ENCODE measurements at regions not wholly inside any gene's neighbourhood (a gene's known extent, or its start where the extent isn't known, plus 50 kb on each side); places are given as distances from the start of the nearest gene placed in this dataset.

- intact Hi-C loops (cut with DNase I), result no loop called here
- no peaks in the 10 kb centered on the region for H3K36me3 ChIP-seq
- H3K4me1 ChIP-seq (replicated peaks), result no peaks in the 10 kb centered on the region
- no peak for TF ChIP-seq POLR2A (IDR thresholded peaks at IDR 0.05)
- no peak for TF ChIP-seq CTCF (IDR thresholded peaks at IDR 0.05)
- no peak for TF ChIP-seq POLR2AphosphoS5 (IDR thresholded peaks at IDR 0.05)
- WGBS, result 74% methylated on average over 6 of the region's 6 CpGs
- no peak overlapping the region for H3K27ac ChIP-seq
- no peaks in the 10 kb centered on the region for H3K27me3 ChIP-seq (replicated peaks; ENCODE audit: insufficient read depth)
- H3K4me3 ChIP-seq, result no peak overlapping the region
- no peak for DNase-seq (ENCODE audit: low spot score)
- no peaks in the 10 kb centered on the region for H3K9me3 ChIP-seq
Observed at GRCh38 chr3:5634411-5634810, 446.9 kb downstream of the EDEM1 start.

- H3K36me3 ChIP-seq, result no peaks in the 10 kb centered on the region
- intact Hi-C loops (cut with DNase I), result no loop called here
- no peak for DNase-seq (ENCODE audit: low spot score)
- no peaks in the 10 kb centered on the region for H3K9me3 ChIP-seq
- H3K27ac ChIP-seq, result no peak overlapping the region
- H3K4me1 ChIP-seq (replicated peaks), result no peaks in the 10 kb centered on the region
- no peak overlapping the region for H3K4me3 ChIP-seq
- TF ChIP-seq POLR2A (IDR thresholded peaks at IDR 0.05), result no peak
- no peak for TF ChIP-seq POLR2AphosphoS5 (IDR thresholded peaks at IDR 0.05)
- TF ChIP-seq CTCF (IDR thresholded peaks at IDR 0.05), result no peak
- no peaks in the 10 kb centered on the region for H3K27me3 ChIP-seq (replicated peaks; ENCODE audit: insufficient read depth)
- WGBS, result 53% methylated on average over 2 of the region's 2 CpGs
Observed at GRCh38 chr3:5635746-5636145, 448.2 kb downstream of the EDEM1 start.

GRCh38 chr3:5638550-5638949, 451.0 kb downstream of the EDEM1 start:
- H3K27ac ChIP-seq, result no peak overlapping the region
- intact Hi-C loops (cut with DNase I), result no loop called here
- H3K36me3 ChIP-seq, result no peaks in the 10 kb centered on the region
- H3K27me3 ChIP-seq (replicated peaks; ENCODE audit: insufficient read depth), result no peaks in the 10 kb centered on the region
- no peak overlapping the region for H3K4me3 ChIP-seq
- no peak for TF ChIP-seq CTCF (IDR thresholded peaks at IDR 0.05)
- no peak for TF ChIP-seq POLR2AphosphoS5 (IDR thresholded peaks at IDR 0.05)
- no peak for TF ChIP-seq POLR2A (IDR thresholded peaks at IDR 0.05)
- no peak for DNase-seq (ENCODE audit: low spot score)
- WGBS, result 96% methylated on average over 2 of the region's 2 CpGs
- no peaks in the 10 kb centered on the region for H3K9me3 ChIP-seq
- no peaks in the 10 kb centered on the region for H3K4me1 ChIP-seq (replicated peaks)

- H3K27ac ChIP-seq, result no peak overlapping the region
- no peaks in the 10 kb centered on the region for H3K36me3 ChIP-seq
- no peaks in the 10 kb centered on the region for H3K4me1 ChIP-seq (replicated peaks)
- intact Hi-C loops (cut with DNase I), result no loop called here
- no peak for DNase-seq (ENCODE audit: low spot score)
- no peaks in the 10 kb centered on the region for H3K27me3 ChIP-seq (replicated peaks; ENCODE audit: insufficient read depth)
- TF ChIP-seq CTCF (IDR thresholded peaks at IDR 0.05) (no peak), POLR2AphosphoS5 (IDR thresholded peaks at IDR 0.05) (no peak), POLR2A (IDR thresholded peaks at IDR 0.05) (no peak)
- no peak overlapping the region for H3K4me3 ChIP-seq
- WGBS, result 63% methylated on average over 7 of the region's 7 CpGs
- H3K9me3 ChIP-seq, result no peaks in the 10 kb centered on the region
Observed at GRCh38 chr3:5644773-5645670, 457.5 kb downstream of the EDEM1 start.

Measured in prostate gland (tissue), 2 donors.